DND-41 (cell line): ENCODE measurements at regions not wholly inside any gene's neighbourhood (a gene's known extent, or its start where the extent isn't known, plus 50 kb on each side); places are given as distances from the start of the nearest gene placed in this dataset.
A peak's percentile ranks its signal among the peaks of the same experiment; 100 is the strongest.

Experiments used
- ATAC-seq: fragments of 200-7000 bp; cut with Tn5 transposase; 3 replicates; pipeline ENCODE4 v1.9.1; 2021; ENCODE audit warnings: low read depth; ENCODE audit not compliant: insufficient read depth
- DNase-seq: peaks from one replicate; pipeline ENCODE4 v3.0.0-alpha.2; 2020
- H2AFZ ChIP-seq: 2 replicates; pipeline ENCODE4 v1.6.0; 2012; ENCODE audit warnings: low read depth, low read length
- H3K27ac ChIP-seq: 2 replicates; pipeline ENCODE4 v1.5.1; 2012; ENCODE audit warnings: low read length, inconsistent platforms
- H3K27me3 ChIP-seq: fragments of 200-600 bp; sonication (generic); 2 replicates; pipeline ENCODE4 v1.6.0; 2012; ENCODE audit warnings: low read length, mild to moderate bottlenecking, inconsistent platforms; ENCODE audit not compliant: insufficient read depth, poor library complexity
- H3K36me3 ChIP-seq: 2 replicates; pipeline ENCODE4 v1.5.1; 2012; ENCODE audit warnings: low read length, inconsistent platforms; ENCODE audit not compliant: insufficient read depth
- H3K4me1 ChIP-seq: 2 replicates; pipeline ENCODE4 v1.5.1; 2012; ENCODE audit warnings: mild to moderate bottlenecking, low read length; ENCODE audit not compliant: insufficient read depth
- H3K4me2 ChIP-seq: 2 replicates; pipeline ENCODE4 v1.6.0; 2012; ENCODE audit warnings: mild to moderate bottlenecking, moderate library complexity, low read length, inconsistent platforms; ENCODE audit not compliant: insufficient read depth
- H3K4me3 ChIP-seq, 2 experiments: fragments of 200-600 bp in 1 of 2; shearing (Covaris generic) in 1 of 2; 2 replicates each; pipeline ENCODE4 v1.5.1; 2012 to 2016; ENCODE audit warnings: inconsistent platforms in 2 of 2, low read length in 2 of 2, mild to moderate bottlenecking in 2 of 2, low read depth in 1 of 2, moderate library complexity in 1 of 2
- H3K79me2 ChIP-seq: 2 replicates; pipeline ENCODE4 v1.6.0; 2012; ENCODE audit warnings: low read length, inconsistent platforms; ENCODE audit not compliant: insufficient read depth
- H3K9ac ChIP-seq: 2 replicates; pipeline ENCODE4 v1.6.0; 2012; ENCODE audit warnings: low read depth, mild to moderate bottlenecking, inconsistent platforms, low read length, moderate library complexity
- H3K9me3 ChIP-seq: 2 replicates; pipeline ENCODE4 v1.5.1; 2012; ENCODE audit warnings: low read length, moderate library complexity, mild to moderate bottlenecking, inconsistent platforms; ENCODE audit not compliant: insufficient read depth, severe bottlenecking
- H4K20me1 ChIP-seq: 2 replicates; pipeline ENCODE4 v1.6.0; 2012; ENCODE audit warnings: low read length; ENCODE audit not compliant: insufficient read depth
- EZH2 ChIP-seq: IDR thresholded peaks from 3 replicates; pipeline ENCODE4 v1.6.1; 2012; ENCODE audit warnings: borderline replicate concordance, low read depth, mild to moderate bottlenecking, moderate library complexity, low read length, inconsistent platforms; ENCODE audit not compliant: severe bottlenecking
- TF ChIP-seq, protein P1 (sequence below): IDR thresholded peaks from 2 replicates; pipeline ENCODE4 v1.5.1; 2012; ENCODE audit warnings: borderline replicate concordance, low read length, moderate library complexity, mild to moderate bottlenecking; ENCODE audit not compliant: poor library complexity, severe bottlenecking; ENCODE audit errors: extremely low read depth

DNA sequence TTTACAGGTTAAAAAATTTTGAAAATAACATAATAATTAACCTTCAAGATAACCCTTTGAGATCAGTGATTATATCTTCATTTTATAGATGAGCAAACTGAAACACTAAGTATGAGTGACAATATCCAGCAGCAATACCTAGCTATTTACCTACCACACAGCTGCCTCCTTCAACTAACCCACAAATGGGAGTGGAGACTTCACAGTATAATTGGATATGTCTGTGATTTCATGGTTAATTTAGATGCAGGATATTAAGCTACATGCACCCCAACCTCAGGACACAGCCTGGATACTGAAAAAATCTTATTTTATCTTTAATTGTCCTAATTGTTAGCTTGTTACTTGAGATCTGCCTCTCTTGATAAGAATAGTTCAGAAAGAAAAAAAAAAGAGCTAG lies 297.2 kb upstream of the ANO5 start:
- Histone ChIP-seq H3K36me3 (no peaks in the 10 kb centered on the region), H3K79me2 (no peaks in the 10 kb centered on the region), H3K9ac (no peak overlapping the region), H3K4me3 (no peak overlapping the region), H2AFZ (no peak overlapping the region), H3K27ac (no peak overlapping the region), H4K20me1 (no peaks in the 10 kb centered on the region), H3K27me3 (no peaks in the 10 kb centered on the region), H3K9me3 (no peaks in the 10 kb centered on the region), H3K4me2 (no peak overlapping the region), H3K4me1 (no peaks in the 10 kb centered on the region)
- TF ChIP-seq, protein P1, sequence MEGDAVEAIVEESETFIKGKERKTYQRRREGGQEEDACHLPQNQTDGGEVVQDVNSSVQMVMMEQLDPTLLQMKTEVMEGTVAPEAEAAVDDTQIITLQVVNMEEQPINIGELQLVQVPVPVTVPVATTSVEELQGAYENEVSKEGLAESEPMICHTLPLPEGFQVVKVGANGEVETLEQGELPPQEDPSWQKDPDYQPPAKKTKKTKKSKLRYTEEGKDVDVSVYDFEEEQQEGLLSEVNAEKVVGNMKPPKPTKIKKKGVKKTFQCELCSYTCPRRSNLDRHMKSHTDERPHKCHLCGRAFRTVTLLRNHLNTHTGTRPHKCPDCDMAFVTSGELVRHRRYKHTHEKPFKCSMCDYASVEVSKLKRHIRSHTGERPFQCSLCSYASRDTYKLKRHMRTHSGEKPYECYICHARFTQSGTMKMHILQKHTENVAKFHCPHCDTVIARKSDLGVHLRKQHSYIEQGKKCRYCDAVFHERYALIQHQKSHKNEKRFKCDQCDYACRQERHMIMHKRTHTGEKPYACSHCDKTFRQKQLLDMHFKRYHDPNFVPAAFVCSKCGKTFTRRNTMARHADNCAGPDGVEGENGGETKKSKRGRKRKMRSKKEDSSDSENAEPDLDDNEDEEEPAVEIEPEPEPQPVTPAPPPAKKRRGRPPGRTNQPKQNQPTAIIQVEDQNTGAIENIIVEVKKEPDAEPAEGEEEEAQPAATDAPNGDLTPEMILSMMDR = no peak
- no peak for TF ChIP-seq EZH2
- ATAC-seq = no peak
- no peak for DNase-seq

DNA sequence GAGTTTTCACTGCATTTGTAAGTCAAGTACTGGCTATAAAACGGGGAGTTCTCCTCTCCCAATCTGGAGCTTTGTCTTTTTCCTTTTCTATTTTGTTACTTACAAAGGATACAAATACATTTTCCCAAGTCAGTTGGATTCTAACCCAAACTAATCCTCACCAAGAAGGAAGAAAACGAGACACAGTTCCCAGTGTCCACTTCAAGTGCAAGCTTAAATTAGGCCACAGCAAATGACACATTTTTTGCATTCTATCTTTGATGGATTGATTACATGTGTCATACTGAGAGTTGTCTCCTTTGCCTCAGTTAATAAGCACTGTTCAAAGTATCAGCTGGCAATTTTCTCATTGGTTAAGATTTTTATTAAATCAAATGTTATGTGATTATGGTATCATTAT lies 296.7 kb upstream of the ANO5 start:
- Histone ChIP-seq H3K9me3 (no peaks in the 10 kb centered on the region), H3K27ac (no peak overlapping the region), H3K4me2 (no peak overlapping the region), H2AFZ (no peak overlapping the region), H3K9ac (no peak overlapping the region), H3K4me1 (no peaks in the 10 kb centered on the region), H3K4me3 (no peak overlapping the region), H3K79me2 (no peaks in the 10 kb centered on the region), H3K36me3 (no peaks in the 10 kb centered on the region), H3K27me3 (no peaks in the 10 kb centered on the region), H4K20me1 (no peaks in the 10 kb centered on the region)
- DNase-seq = no peak
- TF ChIP-seq, protein P1 = no peak
- no peak for TF ChIP-seq EZH2
- ATAC-seq = no peak

DNA sequence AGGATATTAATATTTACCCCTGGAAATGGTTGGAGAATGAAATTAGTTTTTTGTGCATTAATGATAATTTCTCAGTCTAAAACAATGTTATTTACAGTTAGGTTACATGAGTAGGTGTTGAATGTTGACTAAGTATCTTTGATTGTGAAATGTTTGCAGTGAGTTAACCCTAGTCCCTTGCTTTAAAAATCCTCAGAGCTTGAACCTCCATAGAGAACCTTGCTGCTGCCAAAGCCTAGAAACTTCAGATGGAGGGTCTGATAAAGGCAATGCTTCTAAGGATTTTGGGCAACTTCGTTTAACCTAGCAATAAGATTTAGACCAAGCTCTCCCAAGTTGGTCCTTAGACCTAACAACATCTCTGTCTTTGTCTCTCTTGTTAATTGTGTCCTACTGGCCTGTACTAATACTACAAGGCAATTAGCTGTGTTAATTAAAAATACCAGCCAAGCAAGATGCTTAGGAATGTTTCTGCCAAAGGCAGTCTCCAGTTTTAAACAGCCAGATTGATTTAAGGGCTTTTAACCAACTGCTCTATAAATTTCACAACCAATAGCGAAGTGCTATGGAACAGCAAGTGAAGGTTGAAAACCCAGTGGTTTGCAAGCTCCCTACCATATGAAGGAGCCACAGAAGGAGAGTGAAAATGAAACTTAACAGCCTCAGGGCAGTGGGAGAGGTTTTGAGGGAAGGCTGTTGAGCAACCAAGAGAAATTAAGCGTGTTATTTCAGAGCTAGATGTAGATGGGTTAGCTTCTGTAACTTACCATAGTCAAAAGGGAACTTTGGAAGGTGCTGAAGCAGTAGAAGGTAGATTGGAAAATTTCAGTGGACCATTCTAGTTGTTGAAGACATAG lies 295.9 kb upstream of the ANO5 start:
- no peaks in the 10 kb centered on the region for H3K4me1 ChIP-seq
- no peak overlapping the region for H2AFZ ChIP-seq
- no peak overlapping the region for H3K9ac ChIP-seq
- DNase-seq (peak; percentile 15), ATAC-seq (peak; percentile 92)
- H3K4me3 ChIP-seq = no peak overlapping the region
- no peaks in the 10 kb centered on the region for H3K79me2 ChIP-seq
- H3K27me3 ChIP-seq = no peaks in the 10 kb centered on the region
- H3K27ac ChIP-seq = no peak overlapping the region
- H4K20me1 ChIP-seq = no peaks in the 10 kb centered on the region
- TF ChIP-seq EZH2 = no peak
- TF ChIP-seq, protein P1 = no peak
- H3K4me2 ChIP-seq = no peak overlapping the region
- H3K9me3 ChIP-seq = no peaks in the 10 kb centered on the region
- no peaks in the 10 kb centered on the region for H3K36me3 ChIP-seq
